HG02678 (cell line): ENCODE measurements at regions not wholly inside any gene's neighbourhood (a gene's known extent, or its start where the extent isn't known, plus 50 kb on each side); places are given as distances from the start of the nearest gene placed in this dataset.

Experiments used
- ATAC-seq: cut with Tn5 transposase; IDR thresholded peaks from one replicate; pipeline ENCODE4 v1.9.1; 2021; ENCODE audit warnings: mild to moderate bottlenecking, moderate library complexity; ENCODE audit not compliant: unreplicated experiment

DNA sequence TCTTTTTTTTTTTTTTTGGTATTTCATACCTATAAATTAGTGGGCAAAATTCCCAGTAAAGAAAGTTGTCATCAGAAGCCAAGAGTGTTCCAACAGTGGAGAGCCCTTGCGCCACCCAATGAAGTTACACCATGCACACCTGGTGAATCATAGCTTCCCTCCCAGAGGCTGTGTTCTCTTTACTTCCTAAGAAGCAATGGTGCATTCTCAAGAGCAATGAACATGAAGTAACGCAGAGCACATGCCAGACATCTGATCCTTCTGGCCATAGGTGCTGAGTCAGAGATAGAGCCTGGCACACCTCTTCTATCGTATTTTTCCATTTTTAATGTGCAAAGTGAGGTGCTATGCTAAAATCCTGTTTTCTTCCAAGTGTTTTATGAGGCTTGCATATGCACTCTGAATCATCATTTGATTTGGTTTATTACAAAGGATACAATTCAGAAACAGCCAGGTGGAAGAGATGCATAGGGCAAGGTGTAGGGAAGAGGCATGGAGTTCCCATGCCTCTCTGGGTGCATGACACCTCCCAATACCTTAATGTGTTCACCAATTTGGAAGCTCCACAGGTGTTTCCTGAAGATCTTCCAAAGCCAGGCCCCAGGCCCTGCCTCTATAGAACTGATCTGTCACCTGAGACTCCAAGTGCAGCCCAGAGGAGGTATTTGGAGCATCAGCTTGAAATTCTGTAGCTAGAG lies 408.0 kb downstream of the SIPA1L2 start:
- ATAC-seq, result no peak

DNA sequence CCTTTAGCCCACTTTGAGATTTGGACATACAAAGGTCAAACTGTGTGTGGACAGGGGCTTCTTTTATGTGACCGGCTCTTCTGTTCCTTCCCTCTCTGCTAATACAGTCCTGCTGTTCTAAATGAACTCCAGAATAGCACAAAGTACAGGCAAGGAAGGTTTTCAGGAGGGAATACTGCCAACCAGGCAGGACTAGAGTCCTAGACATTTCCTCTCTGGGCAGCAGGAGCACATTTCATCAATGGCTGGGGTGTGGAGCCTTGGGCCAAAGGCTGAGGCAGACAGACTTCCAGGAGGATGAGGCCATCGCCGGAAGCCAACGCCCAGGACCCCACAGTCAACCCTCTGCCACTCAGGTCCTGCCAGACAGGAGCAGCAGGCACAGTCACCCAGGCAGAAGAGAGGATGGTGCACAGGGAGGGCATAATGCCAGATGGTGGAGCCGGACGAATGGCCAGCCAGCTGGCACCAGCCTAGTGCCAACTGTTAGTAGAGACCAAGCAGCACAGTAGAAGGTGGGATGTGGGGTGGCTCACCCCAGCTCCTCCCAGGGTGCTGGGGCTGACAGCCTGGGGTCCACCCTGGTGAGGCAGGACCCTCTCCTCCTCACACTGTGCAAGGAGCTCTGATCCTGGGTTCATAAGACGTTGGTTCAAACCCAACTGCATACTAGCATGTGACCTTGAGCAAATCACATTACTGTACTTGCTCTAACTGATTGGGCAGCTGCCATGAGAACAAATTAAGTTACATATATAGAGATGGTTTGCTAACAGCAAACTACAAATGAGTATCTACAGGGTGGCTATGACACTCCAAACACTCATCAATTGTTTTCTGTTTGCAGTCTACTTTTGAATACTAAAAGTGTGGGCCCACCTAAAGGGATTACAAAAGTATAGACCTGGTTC lies 410.7 kb downstream of the SIPA1L2 start:
- ATAC-seq, result no peak

GRCh38 chr1:232213928-232214327 lies 416.0 kb downstream of the SIPA1L2 start:
- no peak for ATAC-seq

- ATAC-seq, result no peak
These were observed 417.7 kb downstream of the SIPA1L2 start for GRCh38 chr1:232212253-232212652.

- ATAC-seq, result no peak
These were observed 418.8 kb downstream of the SIPA1L2 start for GRCh38 chr1:232211149-232211548.

DNA sequence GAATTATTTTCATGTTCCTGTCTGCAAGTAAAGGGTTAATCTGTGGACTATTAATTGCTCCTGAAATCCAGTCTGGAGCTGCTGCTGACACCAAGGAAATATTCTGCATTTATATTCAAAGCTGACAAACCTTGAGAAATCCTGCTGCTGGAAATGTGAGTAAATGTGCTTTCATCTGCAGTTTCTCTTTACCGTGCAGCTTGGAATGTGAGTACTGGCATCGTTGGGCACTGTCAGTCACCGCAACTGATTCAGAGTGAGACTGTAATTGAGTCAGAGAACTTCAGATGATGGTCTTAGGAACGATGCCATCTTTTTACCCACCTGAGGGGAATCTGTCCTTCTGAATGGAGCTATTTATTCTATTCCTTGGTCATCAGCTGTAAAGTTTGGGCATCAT lies 420.6 kb downstream of the SIPA1L2 start:
- ATAC-seq, result no peak

DNA sequence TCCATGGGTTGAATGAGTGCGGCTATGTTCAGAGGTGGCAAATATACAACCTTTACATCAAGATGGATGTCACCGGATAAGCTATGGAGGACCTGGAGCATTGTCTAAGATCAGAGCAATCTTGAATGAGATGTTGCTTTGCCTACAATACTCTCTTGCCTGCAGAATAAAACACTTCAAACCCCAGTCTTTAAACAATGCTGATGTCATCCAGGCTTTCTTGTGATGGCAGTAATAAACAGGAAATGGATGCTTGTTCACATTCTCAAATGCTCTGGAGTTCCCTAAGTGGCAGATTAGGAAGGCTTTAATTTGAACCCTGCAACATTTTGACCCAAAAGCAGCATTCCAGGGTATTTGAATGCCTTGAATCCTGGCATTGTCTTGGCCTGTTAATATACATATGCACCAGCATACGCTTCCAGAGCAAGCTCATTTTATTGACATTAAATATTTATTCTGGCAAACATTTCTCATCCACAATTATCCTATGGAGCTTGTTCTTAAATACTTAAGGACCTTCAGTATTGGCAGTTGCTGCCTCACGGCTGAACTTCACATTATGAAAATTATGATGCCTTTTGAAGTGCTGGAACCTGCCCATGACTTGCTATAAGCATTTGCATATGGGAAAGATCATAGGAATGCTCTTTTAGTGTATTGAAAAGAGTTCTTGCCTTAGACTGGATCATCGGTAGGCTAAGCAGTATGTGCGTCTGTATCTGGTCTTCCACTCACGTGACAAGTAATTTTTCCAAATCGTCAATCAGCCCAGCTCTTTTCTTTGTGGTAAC lies 422.7 kb downstream of the SIPA1L2 start:
- ATAC-seq, result no peak

GRCh38 chr1:232204269-232204668 lies 425.7 kb downstream of the SIPA1L2 start:
- ATAC-seq, result no peak

GRCh38 chr1:232201024-232201423 lies 428.9 kb downstream of the SIPA1L2 start:
- ATAC-seq, result no peak

GRCh38 chr1:232196042-232196441 lies 433.9 kb downstream of the SIPA1L2 start:
- no peak for ATAC-seq

DNA sequence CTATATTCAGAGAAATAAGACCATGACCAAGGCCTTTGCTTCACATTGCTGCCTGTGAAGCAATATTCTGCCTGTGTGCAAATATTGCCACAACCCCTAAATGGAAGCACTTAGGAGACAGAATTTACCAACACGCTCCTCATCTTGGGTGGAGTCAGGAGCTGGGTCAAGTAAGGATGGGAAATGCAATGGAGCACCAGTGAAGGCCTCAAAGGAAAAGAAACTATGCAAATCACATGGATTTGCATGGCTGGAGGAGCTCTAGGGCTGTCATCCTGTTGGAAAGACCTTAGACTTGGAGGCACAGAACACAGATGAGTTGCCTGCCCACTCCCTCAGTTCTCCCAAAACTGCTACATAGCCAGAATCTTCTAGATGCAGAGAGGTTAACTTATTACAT lies 435.5 kb downstream of the SIPA1L2 start:
- ATAC-seq, result no peak

- no peak for ATAC-seq
These were observed 436.5 kb downstream of the SIPA1L2 start for GRCh38 chr1:232193451-232193783.

DNA sequence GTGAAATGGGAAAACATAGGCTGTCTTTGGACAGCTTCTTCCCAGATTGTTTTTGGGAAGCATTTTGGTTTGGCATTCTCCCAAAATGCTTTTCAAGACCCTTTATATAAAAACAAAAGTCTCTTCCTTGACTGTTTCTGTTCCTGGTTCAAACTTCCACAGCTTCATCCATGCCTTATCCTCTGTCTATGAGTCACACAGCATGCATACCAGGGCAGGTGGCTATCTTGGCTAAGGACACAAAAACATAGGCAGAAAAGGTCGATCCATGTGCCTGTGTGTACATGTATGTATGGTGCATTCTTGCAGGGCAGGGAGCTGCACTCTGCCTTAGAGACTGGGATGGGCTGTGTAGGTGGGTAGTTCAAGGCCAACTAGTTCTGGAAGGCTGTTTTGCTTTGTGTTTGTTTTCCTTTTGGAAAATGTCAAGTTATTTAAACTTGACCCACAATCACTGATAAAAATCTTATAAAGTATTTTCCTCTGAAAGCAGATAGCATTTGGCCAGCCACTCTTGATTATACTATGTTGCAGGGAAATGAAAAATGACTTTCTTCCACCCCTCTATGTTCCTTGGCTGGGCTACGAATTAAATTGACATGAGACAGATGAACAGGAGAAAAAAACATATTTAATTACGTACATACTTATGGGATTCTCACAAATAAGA lies 437.0 kb downstream of the SIPA1L2 start:
- no peak for ATAC-seq

- no peak for ATAC-seq
These were observed 438.4 kb downstream of the SIPA1L2 start for GRCh38 chr1:232191560-232191959.

DNA sequence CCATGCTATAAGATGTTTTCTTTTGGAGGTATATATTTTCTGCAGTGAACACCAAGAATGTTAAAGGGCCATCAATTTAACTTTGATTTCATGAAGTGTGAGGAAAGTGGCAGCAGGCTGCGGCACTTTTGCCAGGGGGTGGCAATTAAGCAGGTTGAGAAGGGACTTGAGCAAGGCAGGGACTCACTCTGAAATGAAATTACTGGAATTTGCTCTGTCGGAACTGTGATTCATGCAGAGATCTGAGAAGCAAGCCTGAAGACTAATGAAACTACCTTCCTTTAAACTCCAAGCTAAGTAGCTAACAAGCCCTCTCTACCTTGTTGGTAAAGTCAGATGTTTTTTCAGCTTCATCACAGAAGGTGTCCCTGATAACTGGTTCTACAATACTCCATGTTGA lies 441.6 kb downstream of the SIPA1L2 start:
- no peak for ATAC-seq

DNA sequence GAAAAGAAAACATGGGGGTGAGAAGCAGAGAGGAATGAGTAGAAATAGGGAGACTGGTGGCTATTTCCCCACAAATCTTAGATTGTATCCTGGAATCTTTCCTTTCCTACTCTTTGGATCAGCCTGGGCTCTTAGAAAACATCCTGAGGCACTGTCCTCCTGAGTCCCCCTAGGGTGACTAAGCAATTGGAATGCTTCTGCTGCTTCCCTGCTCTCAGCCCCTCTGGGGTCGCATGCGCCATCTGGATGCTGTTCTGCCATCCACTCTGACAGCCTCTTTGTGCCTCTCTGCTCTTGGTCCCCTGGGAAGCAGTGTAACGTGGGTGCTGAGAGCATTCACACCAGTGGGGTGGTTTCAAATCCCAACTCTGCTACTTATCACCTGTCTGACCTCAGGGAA lies 443.0 kb downstream of the SIPA1L2 start:
- ATAC-seq, result no peak

GRCh38 chr1:232184561-232185530 lies 445.1 kb downstream of the SIPA1L2 start:
- no peak for ATAC-seq

DNA sequence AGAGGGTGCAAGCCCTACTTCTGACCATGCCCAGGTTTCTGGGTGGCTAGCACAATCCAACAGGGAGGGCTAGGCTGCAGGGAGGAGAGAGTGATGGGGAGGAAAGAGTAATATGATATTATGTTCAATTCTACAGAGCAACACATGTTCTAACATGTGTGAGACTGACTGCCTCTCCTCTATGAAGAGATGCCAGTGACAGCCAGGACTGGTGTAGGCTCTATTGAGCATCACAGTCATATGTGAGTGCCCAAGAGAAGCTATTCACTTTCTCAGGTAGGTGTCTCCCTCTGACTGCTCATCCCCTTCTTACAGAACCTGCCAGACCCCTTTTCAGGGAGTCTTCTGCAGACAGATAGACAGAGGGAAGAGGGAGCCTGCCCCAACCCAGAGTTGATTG lies 446.1 kb downstream of the SIPA1L2 start:
- ATAC-seq, result no peak

- ATAC-seq, result no peak
These were observed 446.6 kb downstream of the SIPA1L2 start for GRCh38 chr1:232183266-232183800.

DNA sequence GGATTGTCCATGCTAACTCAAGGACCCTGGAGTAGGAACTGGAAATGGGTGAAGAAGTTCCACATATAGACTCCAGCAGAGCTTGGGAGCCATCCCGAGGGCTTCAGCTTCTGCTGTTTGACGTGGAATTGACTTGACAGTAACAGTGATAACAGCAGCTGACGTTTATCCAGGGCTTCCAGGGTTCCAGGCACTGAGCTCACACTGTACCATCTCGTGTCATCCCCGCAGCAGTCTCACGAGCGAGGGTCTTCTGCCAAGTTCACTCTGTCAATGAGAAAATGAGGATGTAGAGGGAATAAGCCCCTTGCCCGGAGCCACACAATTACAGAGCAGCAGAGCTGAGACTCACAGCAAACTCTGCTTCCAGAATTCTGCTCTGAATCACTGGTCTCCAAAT lies 447.7 kb downstream of the SIPA1L2 start:
- ATAC-seq, result no peak
